ENCODE measurements at regions not wholly inside any gene's neighbourhood (a gene's known extent, or its start where the extent isn't known, plus 50 kb on each side); places are given as distances from the start of the nearest gene placed in this dataset.

GRCh38 chr13:106377931-106378662 is 157.4 kb downstream of the EFNB2 start:
- no peak for TF ChIP-seq ZNF155 (tag by site-specific recombination; IDR thresholded peaks at IDR 0.05)
- no peak for TF ChIP-seq CTCF (tag by site-specific recombination; IDR thresholded peaks at IDR 0.05)
- no peak for TF ChIP-seq TCF7L2 (IDR thresholded peaks at IDR 0.05; ENCODE audit: borderline replicate concordance, low read depth, low read length)
- no peak for TF ChIP-seq ZNF19 (tag by site-specific recombination; IDR thresholded peaks at IDR 0.05; ENCODE audit: low read depth)
- no peak for TF ChIP-seq ZNF449 (tag by site-specific recombination; IDR thresholded peaks at IDR 0.05)
- no peak for TF ChIP-seq ZNF639 (tag by site-specific recombination; IDR thresholded peaks at IDR 0.05)
- no peak for TF ChIP-seq ZNF184 (tag by site-specific recombination; IDR thresholded peaks at IDR 0.05)
- TF ChIP-seq KLF9 (tag by site-specific recombination; IDR thresholded peaks at IDR 0.05; ENCODE audit: low read depth): no peak
- TF ChIP-seq ZNF146 (tag by site-specific recombination; IDR thresholded peaks at IDR 0.05): no peak
- TF ChIP-seq ZNF433 (tag by site-specific recombination; IDR thresholded peaks at IDR 0.05; ENCODE audit: low read depth): no peak
